IPS-18c (cell line): ENCODE measurements at regions not wholly inside any gene's neighbourhood (a gene's known extent, or its start where the extent isn't known, plus 50 kb on each side); places are given as distances from the start of the nearest gene placed in this dataset.
"Not testable (repeated sequence)": the region's sequence is repeated elsewhere in the genome, so short reads cannot be mapped to it uniquely, and the experiment has no call there.

Source experiments
- H3K4me3 ChIP-seq: 2 replicates; pipeline ENCODE4 v1.7.0; 2013; ENCODE audit warnings: low read depth, mild to moderate bottlenecking, low read length, moderate library complexity; ENCODE audit not compliant: insufficient read depth
- H3K9me3 ChIP-seq: one replicate; pipeline ENCODE4 v1.6.1; 2013; ENCODE audit warnings: mild to moderate bottlenecking, low read length, moderate library complexity; ENCODE audit not compliant: control insufficient read depth, insufficient read depth

DNA sequence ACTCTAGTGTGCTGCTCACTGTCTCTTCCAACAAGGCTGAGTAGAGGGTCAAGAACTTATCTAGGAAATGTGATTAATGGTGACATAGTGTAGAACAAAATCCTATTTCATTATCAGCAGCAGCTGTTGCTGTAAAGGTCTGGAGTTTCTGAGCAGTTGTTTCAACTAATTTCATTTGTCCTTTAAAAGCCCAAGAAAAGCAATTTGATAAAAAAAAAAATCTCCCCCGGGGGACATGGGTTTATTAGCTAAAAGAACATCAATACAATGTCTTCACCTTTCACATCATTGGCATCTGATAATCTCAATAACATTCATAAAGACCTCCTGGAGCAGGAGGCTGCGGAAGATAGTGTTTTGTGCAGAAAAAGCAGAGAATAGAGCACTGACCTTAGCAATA is 468.1 kb downstream of the KCTD16 start:
- Histone ChIP-seq H3K9me3 (peaks cover 3% of the 10 kb centered on the region), H3K4me3 (no peak overlapping the region)

DNA sequence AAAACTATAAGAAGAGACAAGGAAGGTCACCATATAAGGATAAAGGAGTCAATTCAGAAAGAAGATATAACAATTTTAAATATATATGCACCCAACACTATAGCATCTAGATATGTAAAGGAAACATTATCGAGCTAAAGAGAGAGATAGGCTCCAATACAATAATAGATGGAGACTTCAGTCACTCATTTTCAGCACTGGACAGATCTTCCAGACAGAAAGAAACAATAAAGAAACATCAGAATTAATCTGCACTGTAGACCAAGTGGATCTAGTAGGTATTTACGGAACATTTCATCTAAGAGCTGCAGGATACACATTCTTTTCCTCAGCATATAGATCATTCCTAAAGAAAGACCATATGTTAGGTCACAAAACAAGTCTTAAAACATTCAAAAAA is 463.5 kb downstream of the KCTD16 start:
- Histone ChIP-seq H3K9me3 (peaks cover 7% of the 10 kb centered on the region), H3K4me3 (no peak overlapping the region)

DNA sequence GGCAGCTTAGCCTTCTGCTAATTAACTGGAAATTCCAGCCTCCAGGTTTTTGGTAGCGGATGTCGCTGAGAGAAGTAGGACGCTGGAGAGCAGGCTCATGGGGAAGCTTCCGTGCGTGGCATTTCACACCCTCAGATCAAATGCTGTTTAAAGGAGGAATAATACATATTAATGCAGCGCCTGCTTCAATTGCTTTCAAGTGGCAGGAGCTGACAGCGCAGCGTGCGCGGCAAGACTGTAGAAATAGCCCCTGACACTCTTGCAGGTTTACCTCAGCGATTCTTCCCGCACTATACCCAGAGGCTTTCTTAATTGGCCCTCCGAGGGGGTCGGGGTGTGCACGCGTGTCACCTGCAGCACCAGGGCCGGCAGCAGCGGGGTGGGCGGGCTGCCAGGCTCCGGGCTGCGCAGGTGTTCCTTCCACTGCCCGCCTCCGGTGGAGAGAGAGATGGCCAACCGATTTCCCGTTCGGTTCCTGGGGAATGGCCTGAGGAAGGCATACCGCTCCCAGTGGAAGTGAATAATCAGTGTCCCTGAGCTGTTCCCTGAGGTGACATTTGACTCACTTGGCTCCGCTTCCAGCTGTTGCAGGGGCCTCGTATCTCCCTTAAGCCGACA is 427.9 kb downstream of the KCTD16 start:
- Histone ChIP-seq H3K4me3 (peak overlapping the region; percentile 32), H3K9me3 (peaks cover 4% of the 10 kb centered on the region)

DNA sequence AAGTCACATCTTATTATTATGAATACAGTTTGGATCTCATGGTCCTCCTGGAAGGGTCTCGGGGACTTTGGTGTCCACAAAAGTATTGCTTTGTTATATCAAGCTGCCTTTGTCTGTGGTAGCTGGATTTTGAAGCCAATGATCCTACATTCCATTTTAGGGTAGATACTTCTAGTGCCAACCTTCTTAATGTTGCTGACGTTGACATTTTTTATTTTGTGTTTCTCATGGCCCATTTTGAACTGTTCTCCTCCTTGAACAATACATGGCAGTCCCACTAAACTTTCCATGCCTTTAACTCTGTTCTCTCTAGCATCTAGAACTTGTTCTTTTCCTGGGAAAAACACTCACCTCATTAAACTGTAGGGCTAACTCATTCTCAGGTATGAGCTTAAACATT is 425.8 kb downstream of the KCTD16 start:
- H3K4me3 ChIP-seq, result no peak overlapping the region
- peaks cover 4% of the 10 kb centered on the region for H3K9me3 ChIP-seq

DNA sequence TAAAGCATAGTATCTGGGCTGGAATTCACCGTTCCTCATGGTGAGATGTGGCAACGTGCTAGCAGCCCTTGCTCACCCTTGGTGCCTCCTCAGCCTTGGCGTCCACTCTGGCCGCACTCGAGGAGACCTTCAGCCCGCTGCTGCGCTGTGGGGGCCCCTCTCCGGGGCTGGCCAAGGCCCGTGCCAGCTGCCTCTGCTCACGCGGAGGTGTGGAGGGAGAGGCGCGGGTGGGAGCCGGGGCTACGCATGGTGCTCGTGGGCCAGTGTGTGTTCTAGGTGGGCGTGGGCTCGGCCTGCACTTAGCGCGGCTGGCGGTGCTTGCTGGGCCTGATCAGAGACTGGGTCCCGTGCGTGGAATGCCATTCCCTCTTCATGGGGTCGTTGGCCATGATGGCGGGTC is 424.2 kb downstream of the KCTD16 start:
- Histone ChIP-seq H3K4me3 (no peak overlapping the region), H3K9me3 (peaks cover 4% of the 10 kb centered on the region)

DNA sequence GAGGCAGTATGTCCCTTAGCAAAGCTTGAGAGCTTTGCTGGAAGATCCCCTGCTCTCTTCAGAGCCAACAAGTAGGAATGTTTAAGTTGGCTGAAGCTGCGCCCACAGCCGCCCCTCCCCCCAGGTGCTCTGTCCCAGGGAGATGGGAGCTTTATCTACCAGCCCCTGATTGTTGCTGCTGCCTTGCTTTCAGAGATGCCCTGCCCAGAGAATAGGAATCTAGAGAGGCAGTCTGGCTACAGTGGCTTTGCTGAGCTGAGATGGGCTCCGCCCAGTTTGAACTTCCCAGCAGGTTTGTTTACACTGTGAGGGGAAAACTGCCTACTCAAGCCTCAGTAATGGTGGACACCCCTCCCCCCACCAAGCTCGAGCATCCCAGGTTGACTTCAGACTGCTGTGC is 423.6 kb downstream of the KCTD16 start:
- not testable (repeated sequence) for H3K4me3 ChIP-seq, H3K9me3 ChIP-seq

DNA sequence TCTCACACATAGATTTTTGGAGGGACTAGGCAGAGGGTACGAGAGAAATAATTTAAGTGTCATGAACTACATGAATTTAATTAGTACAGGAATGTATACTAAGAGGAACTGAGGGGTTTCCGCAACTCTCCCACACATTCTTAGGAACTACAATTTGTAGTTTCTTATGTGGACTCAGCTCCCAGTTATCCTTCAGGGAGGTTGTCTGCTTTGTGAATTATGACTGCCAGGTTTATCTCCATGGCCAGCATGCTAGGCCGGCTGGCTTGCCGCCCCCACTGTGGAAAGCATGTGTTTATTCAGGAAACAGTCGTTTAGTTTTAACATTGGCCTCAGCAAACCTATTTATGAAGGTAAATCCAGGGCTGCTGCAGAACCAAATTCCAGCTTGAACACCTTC is 415.0 kb downstream of the KCTD16 start:
- no peaks in the 10 kb centered on the region for H3K9me3 ChIP-seq

DNA sequence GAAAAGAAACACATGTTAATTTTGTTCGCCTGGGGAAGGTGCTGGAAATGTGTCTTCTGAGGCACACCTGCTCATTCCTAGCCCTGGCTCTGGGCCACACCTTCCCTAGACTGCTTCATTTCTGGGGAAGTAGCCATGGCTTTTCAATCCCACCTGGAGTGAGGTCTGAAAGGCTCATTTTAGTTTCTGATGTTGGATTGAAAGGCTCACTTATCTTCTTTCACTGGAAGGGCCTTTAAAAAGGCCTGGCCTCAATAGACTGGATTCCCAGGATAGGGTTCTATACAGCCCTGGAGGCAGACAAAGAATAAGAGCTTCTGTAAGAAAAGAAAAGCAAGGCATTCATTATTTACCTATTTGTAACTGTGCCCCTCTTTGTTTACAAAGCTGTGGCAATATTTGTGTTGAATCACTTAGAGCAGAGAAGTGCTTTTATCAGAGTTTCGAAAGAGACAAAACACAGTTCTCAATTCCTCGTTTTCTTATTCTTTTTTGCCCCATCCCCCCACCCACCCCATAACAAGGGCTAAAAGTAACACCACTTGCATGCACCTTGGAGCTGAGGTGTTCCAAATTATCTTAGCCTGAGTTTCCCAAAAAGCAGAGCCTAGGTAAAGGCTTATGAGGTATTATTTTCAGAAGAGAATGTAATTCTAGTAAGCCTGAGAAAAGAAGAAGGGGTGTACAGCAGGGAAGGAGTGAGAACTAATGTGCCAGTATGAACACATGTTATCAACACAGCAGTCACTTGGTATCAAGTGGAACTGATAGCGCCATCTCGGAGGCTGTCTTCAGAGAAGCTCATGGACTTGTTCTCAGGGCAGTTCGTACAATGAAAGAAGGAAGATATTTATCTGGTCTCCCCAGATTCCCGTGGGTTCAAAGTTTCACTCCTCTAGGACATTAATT is 413.1 kb downstream of the KCTD16 start:
- no peak overlapping the region for H3K4me3 ChIP-seq
- H3K9me3 ChIP-seq, result no peaks in the 10 kb centered on the region

More for the DNA sequence above, 415.0 kb downstream of the KCTD16 start:
- no peak overlapping the region for H3K4me3 ChIP-seq

DNA sequence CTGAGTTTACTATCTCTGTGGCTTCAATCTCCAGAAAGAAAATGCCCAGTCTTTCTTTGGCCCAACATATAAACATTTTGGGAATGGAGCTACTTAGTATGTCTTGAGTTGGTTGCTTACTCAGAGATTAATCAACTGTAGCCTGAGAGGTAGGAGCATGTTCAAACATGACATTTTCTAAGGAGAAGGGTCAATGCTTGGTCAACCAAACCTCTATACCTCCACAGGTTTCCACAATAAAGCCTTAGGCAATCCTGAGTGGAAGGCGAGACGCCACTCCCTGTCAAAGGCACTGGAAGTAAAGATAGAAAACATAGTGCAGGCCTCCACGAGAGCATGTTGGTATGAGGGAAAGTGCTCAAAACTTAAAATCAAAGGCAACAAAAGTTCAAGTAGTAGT is 411.4 kb downstream of the KCTD16 start:
- no peak overlapping the region for H3K4me3 ChIP-seq
- H3K9me3 ChIP-seq, result no peaks in the 10 kb centered on the region

DNA sequence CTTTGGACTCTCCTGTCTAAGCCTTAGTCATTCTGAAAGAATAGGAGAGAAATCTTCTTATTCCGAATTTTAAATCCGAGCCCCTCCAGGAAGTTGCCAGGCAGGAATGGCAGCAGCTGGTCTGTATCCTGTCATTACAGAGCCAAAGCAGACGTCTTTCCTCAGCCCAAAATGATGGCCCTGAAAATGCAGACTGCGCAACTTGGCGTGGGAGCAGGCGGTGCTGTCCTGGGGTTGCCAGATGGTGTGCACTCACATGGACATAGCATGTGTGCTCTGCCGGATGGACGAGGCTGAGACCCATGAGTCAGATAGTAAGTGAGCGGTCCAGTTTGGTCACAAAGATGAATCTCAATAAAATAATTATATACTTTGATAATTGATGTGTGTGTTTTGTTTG is 410.4 kb downstream of the KCTD16 start:
- Histone ChIP-seq H3K4me3 (no peak overlapping the region), H3K9me3 (no peaks in the 10 kb centered on the region)

DNA sequence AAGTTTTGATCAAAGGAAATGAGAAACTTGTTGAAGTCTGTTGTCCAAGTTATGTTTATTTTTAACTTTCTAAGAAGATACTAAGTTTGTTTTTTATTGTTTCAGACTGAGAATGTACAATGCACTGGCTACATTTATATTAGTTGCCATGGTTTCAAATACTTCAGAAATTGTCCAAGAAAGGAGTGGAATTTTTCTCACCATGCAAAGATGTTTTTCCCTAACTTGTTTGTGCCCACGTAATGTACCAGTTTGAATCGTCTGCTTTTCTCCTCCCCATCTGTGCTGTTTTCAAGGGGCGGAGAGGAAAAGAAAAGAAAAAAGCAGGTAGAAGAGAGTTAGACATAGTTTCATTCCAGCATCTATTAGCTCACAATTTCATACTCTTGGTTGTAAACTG is 407.0 kb downstream of the KCTD16 start:
- H3K4me3 ChIP-seq, result no peak overlapping the region
- no peaks in the 10 kb centered on the region for H3K9me3 ChIP-seq

DNA sequence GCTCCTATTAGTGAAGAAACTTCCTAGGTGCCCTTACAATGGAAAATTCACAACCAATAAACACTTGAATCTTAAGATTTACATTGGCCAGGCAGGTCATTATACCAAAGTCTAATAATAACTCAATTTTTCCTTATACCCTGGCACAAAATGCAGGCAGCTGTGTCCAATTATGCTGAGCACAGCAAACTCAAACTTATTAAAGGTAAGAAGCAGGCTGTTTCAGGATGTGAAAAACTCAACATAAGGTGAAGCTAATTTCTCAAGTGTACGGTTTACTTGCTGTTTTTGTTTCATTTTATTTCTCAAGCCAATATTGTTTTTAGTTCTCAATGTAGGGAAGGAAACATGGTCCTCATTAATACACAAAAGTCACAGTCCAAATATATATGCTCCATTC is 405.1 kb downstream of the KCTD16 start:
- Histone ChIP-seq H3K4me3 (no peak overlapping the region), H3K9me3 (no peaks in the 10 kb centered on the region)

DNA sequence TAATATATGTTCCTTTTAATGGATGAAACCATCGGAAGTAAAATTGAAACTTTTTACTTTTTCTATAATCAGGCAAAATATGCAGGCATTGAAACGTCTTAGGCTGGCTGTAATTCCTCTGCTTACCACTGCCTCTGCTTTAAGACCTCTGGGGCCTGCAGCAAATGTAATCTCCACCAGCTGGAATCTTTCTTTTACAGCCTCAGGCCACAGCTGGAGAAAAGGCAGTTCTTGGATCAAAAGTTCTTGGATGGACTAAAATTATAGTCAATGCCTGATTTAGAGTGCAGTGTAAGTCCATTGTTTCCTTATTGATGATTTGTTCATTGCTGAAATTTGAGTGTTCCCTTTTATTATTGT is 396.7 kb downstream of the KCTD16 start:
- H3K9me3 ChIP-seq, result no peaks in the 10 kb centered on the region
- no peak overlapping the region for H3K4me3 ChIP-seq

DNA sequence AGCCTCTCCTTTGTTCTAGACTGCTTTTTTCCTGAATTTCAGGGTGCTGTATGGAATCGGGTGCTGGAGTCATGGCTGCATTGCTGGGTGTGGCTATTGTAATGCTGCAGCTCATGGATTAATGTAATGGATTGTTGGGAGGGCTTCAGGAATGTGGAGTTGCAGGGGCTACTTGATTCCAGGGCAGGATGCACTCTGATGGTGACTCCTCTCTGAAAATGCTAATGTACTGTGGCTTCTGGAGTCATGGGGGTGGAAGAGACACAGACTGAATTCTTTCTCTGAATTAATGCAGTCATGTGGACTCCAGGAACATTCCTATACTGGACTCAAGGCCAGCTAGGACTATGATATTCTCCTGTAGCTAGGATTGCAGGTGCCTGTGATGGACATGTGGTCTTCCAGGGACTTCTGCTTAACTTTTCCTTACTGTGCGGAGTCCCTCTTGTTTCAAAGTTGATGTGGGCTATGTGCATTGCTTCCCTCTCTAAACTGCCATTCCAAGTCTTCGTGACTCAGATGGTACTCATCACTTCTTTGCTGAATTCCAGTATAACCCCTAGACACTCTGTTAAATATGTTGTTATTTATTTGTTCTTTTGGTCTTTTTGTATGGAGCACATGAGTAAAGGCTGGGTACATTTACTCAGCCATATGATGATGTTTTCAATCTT is 396.2 kb downstream of the KCTD16 start:
- Histone ChIP-seq H3K9me3 (no peaks in the 10 kb centered on the region), H3K4me3 (no peak overlapping the region)

DNA sequence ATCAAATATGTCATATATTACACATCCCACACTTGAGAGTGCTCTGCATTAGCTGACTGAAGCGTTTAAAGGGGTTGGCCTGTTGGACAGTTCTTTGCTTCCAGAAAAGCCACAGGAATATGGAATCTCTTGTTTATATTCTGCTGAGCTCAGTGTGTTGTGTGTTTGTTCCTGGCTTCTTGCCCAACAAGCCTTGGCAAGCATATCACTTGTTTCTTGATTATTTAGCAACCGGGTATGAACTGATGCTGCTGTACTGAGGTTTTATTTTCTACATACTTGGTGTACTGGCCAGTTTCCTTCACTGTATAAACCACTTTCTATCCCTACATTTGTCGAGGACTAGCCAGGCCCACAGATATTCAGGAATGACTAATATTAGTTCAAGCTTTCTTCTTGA is 378.9 kb downstream of the KCTD16 start:
- H3K9me3 ChIP-seq, result no peaks in the 10 kb centered on the region
- no peak overlapping the region for H3K4me3 ChIP-seq

DNA sequence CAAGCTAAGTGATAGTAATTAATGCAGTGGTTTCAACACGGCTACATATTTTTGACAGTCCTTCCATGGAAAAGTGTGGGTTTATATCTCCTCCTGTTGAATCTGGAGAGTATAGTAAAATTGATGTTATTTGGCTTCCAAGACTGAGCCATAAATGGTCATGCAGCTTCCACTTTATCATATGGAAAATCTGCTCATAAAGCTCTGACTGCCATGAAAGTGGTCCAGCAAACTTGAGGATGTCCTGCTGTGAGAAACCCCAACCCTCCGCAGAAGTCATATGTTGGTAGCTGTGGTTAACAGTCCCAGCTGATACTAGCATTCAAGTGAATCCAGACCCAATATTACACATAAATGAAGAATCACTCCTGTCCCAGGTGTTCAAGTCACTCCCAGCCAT is 378.3 kb downstream of the KCTD16 start:
- Histone ChIP-seq H3K9me3 (no peaks in the 10 kb centered on the region), H3K4me3 (no peak overlapping the region)

DNA sequence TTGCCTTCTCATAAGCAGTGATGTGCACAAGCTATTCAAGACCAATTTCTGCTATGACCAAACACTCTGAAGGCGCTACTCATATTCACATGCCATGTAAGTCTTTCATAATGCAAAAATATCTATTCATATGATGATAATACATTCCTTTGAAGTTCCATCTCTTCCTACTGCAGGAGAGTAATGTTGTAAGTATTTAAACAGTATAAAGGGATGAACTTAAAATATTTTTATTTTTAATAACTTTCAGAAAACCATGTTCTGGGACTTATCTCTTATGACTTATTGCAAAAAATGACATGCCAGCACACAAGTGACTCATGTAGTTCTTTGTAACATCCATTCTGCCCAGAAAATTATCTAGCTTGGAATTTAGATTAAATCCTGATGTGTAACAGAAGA is 376.4 kb downstream of the KCTD16 start:
- no peak overlapping the region for H3K4me3 ChIP-seq
- no peaks in the 10 kb centered on the region for H3K9me3 ChIP-seq

DNA sequence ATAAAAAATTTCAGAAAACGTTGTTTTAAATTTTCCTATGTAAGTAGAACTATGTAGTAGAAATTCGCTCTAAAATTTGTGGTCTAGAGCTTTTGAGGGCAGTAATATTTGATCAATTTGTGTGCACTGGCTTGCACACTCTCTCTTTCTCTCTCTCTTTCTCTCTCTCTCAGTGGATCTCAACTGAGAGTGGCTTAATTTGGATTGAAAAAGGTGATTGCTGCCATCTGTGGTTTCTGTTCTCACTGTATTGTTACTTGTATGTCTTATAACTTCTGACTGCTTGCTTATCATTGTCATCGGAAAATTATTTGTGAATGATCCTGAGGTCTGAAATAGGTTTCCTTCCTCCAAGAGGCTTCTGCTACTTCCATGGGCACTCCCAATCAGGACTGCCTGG is 368.2 kb downstream of the KCTD16 start:
- Histone ChIP-seq H3K9me3 (peaks cover 3% of the 10 kb centered on the region), H3K4me3 (no peak overlapping the region)
